K562 (cell line): ENCODE measurements at regions not wholly inside any gene's neighbourhood (a gene's known extent, or its start where the extent isn't known, plus 50 kb on each side); places are given as distances from the start of the nearest gene placed in this dataset.
"Not testable (repeated sequence)": the region's sequence is repeated elsewhere in the genome, so short reads cannot be mapped to it uniquely, and the experiment has no call there.

ENCODE experiments used
- ATAC-seq: fragments of 200-7000 bp; cut with Tn5 transposase; 3 replicates; pipeline ENCODE4 v1.9.1; 2020; ENCODE audit warnings: moderate library complexity
- BruUV-seq: library from RNA; stranded (reverse); fragments of 400-500 nt; replicated peaks from 2 replicates; lab custom pipeline; 2021; lab: Mats Ljungman, UMichigan
- CTCF ChIA-PET: fragments of 300-600 bp; formaldehyde crosslinking; extraction: SDS; loops from one replicate; lab custom pipeline; 2021; ENCODE audit warnings: low intra/inter-chr PET ratio; lab: Yijun Ruan, JAX
- POLR2A ChIA-PET: fragments of 300-600, 350-650 bp; sonication (Branson Sonifier 250); formaldehyde crosslinking; extraction: SDS; loops from one replicate; lab custom pipeline; 2021; ENCODE audit warnings: antibody characterized with exemption, inconsistent platforms; lab: Yijun Ruan, JAX
- DNase-seq, 4 experiments: peaks; one replicate each; pipeline versions ENCODE4 v3.0.0 to v3.0.0-alpha.2; 2011 to 2018; ENCODE audit warnings: low spot score in 3 of 4, mixed read lengths in 3 of 4; ENCODE audit errors: extremely low read depth in 1 of 4
- FAIRE-seq: peaks from 2 replicates; lab custom pipeline; 2011; peaks lifted over from hg19 to GRCh38; lab: Jason Lieb, UNC
- H2AFZ ChIP-seq: 2 replicates; pipeline ENCODE4 v1.6.0; 2011; ENCODE audit warnings: low read depth, low read length, control low read depth, inconsistent platforms
- H3K27ac ChIP-seq: fragments of 200-600 bp; 3 replicates; pipeline ENCODE4 v1.8.0; 2011; ENCODE audit warnings: low read depth, mild to moderate bottlenecking, control low read depth, inconsistent platforms, low read length, moderate library complexity, mixed read lengths; ENCODE audit errors: extremely low read depth
- H3K27me3 ChIP-seq, 2 experiments: fragments of 300-600 bp in 1 of 2; 2 replicates in 1 of 2; 3 replicates in 1 of 2; pipeline versions ENCODE4 v1.6.0 to v1.8.0; 2011; ENCODE audit warnings: inconsistent platforms in 2 of 2, low read length in 2 of 2, mild to moderate bottlenecking in 1 of 2, mixed read lengths in 1 of 2, moderate library complexity in 1 of 2; ENCODE audit not compliant: control insufficient read depth in 2 of 2, insufficient read depth in 2 of 2
- H3K36me3 ChIP-seq: fragments of 300-600 bp; 3 replicates; pipeline ENCODE4 v1.8.0; 2011; ENCODE audit warnings: mild to moderate bottlenecking, low read length, inconsistent platforms; ENCODE audit not compliant: control insufficient read depth, insufficient read depth
- H3K4me1 ChIP-seq, 2 experiments: fragments of 200-600 bp in 1 of 2; replicated peaks in 1 of 2; 2 replicates in 1 of 2; 3 replicates in 1 of 2; pipeline versions ENCODE4 v1.5.1 to v1.8.0; 2011; ENCODE audit warnings: inconsistent platforms in 2 of 2, low read length in 2 of 2, mild to moderate bottlenecking in 1 of 2, mixed read lengths in 1 of 2, moderate library complexity in 1 of 2; ENCODE audit not compliant: control insufficient read depth in 2 of 2, insufficient read depth in 2 of 2
- H3K4me2 ChIP-seq: 2 replicates; pipeline ENCODE4 v1.6.1; 2011; ENCODE audit warnings: low read length, control low read depth, inconsistent platforms, mixed read lengths; ENCODE audit not compliant: insufficient read depth
- H3K4me3 ChIP-seq: fragments of 200-600 bp; sonication (generic), shearing (Covaris generic); 2 replicates; pipeline ENCODE4 v1.5.1; 2016; ENCODE audit warnings: control low read depth, inconsistent platforms
- H3K79me2 ChIP-seq: fragments of 200-600 bp; 3 replicates; pipeline ENCODE4 v1.8.0; 2011; ENCODE audit warnings: low read length, inconsistent platforms; ENCODE audit not compliant: control insufficient read depth, insufficient read depth
- H3K9ac ChIP-seq, 2 experiments: 2 replicates each; pipeline versions ENCODE4 v1.6.0 to v1.6.1; 2011; ENCODE audit warnings: low read depth in 2 of 2, low read length in 2 of 2, control low read depth in 1 of 2, inconsistent platforms in 1 of 2, mild to moderate bottlenecking in 1 of 2, mixed read lengths in 1 of 2; ENCODE audit not compliant: insufficient read depth in 1 of 2
- H3K9me1 ChIP-seq: one replicate; pipeline ENCODE4 v1.6.0; 2011; ENCODE audit warnings: inconsistent platforms, mild to moderate bottlenecking, low read length, moderate library complexity; ENCODE audit not compliant: control insufficient read depth, insufficient read depth
- H3K9me3 ChIP-seq: replicated peaks from 2 replicates; pipeline ENCODE4 v1.5.1; 2011; ENCODE audit warnings: low read depth, low read length, inconsistent platforms; ENCODE audit not compliant: control insufficient read depth, insufficient read depth
- H4K20me1 ChIP-seq: replicated peaks from 2 replicates; pipeline ENCODE4 v1.6.1; 2011; ENCODE audit warnings: low read length, inconsistent platforms, mixed read lengths; ENCODE audit not compliant: control insufficient read depth, insufficient read depth
- BRD4 ChIP-seq: fragments of 200-600 bp; sonication (generic); IDR thresholded peaks from 2 replicates; pipeline ENCODE4 v1.6.1; 2017; ENCODE audit warnings: inconsistent platforms
- ETV6 ChIP-seq, 3 experiments: fragments of 150-350 bp in 1 of 3; sonication (generic) in 1 of 3; formaldehyde crosslinking in 1 of 3; IDR thresholded peaks; 2 replicates each; pipeline versions ENCODE4 v1.6.1 to v1.8.0; 2014 to 2022; ENCODE audit warnings: borderline replicate concordance in 2 of 3, low read depth in 2 of 3, antibody characterized with exemption in 1 of 3, low read length in 1 of 3, mild to moderate bottlenecking in 1 of 3, missing genetic modification reagents in 1 of 3
- KLF16 ChIP-seq: IDR thresholded peaks from 2 replicates; pipeline ENCODE4 v1.6.1; 2016; ENCODE audit warnings: antibody characterized with exemption
- MAFF ChIP-seq: IDR thresholded peaks from 2 replicates; pipeline ENCODE4 v1.6.1; 2012; ENCODE audit warnings: low read length, improper control_type of control experiment
- POLR2AphosphoS2 ChIP-seq: IDR thresholded peaks from 2 replicates; pipeline ENCODE4 v1.6.1; 2012; ENCODE audit warnings: low read length, improper control_type of control experiment
- SMARCC2 ChIP-seq: fragments of 450-650 bp; IDR thresholded peaks from 2 replicates; pipeline ENCODE4 v1.6.1; 2017; ENCODE audit warnings: antibody characterized with exemption, moderate library complexity, mild to moderate bottlenecking, low read depth
- ZNF253 ChIP-seq: fragments of 250-450 bp; sonication (Bioruptor Pico); conservative IDR thresholded peaks from 2 replicates; pipeline ENCODE4 v1.6.1; 2021; ENCODE audit warnings: mild to moderate bottlenecking
- ZNF586 ChIP-seq: fragments of 450-650 bp; formaldehyde crosslinking; conservative IDR thresholded peaks from 2 replicates; pipeline ENCODE4 v1.4.0; 2020; ENCODE audit warnings: mild to moderate bottlenecking, moderate library complexity
- WGBS: fragments of 100-300 bp; shearing (Covaris generic); methylation state at CpG from one replicate; pipeline ENCODE4 v1.1.6; 2016; ENCODE audit warnings: low coverage, mixed read lengths; ENCODE audit not compliant: insufficient coverage; ENCODE audit errors: missing lambda C conversion rate; 5-methylcytosine and 5-hydroxymethylcytosine counted together
- in situ Hi-C: fragments of 300-500 bp; cut with MboI; formaldehyde crosslinking; loops from 4 replicates; pipeline ENCODE4 v1.15.0; 2018; ENCODE audit warnings: inconsistent platforms, mixed read lengths
- intact Hi-C: fragments of 100-400 bp; cut with micrococcal nuclease; formaldehyde crosslinking; loops from 2 replicates; pipeline ENCODE4 v1.14.2; 2022
- TF ChIP-seq, protein P1 (sequence below): sonication (generic); formaldehyde crosslinking; IDR thresholded peaks from 2 replicates; pipeline ENCODE4 v1.8.0; 2022; ENCODE audit warnings: mild to moderate bottlenecking, missing genetic modification reagents

GRCh38 chr13:63218596-63218995, 1802.9 kb upstream of the PCDH20 start:
- H3K4me1 ChIP-seq, intact Hi-C loops, H3K9me1 ChIP-seq, ATAC-seq, H3K36me3 ChIP-seq, DNase-seq, H3K9me3 ChIP-seq, H3K4me3 ChIP-seq, FAIRE-seq, H3K27me3 ChIP-seq, CTCF ChIA-PET, H3K9ac ChIP-seq, in situ Hi-C loops, H3K79me2 ChIP-seq, POLR2A ChIA-PET, H4K20me1 ChIP-seq, H3K4me2 ChIP-seq, H3K27ac ChIP-seq, H2AFZ ChIP-seq, BruUV-seq: not testable (repeated sequence)
- 4% methylated on average over 2 of the region's 3 CpGs for WGBS

GRCh38 chr13:63209330-63210017, 1793.8 kb upstream of the PCDH20 start:
- in situ Hi-C loops, result no loop called here
- Histone ChIP-seq H2AFZ (no peak overlapping the region), H3K27ac (no peak overlapping the region), H3K9me3 (no peaks in the 10 kb centered on the region), H3K36me3 (no peaks in the 10 kb centered on the region), H3K4me1 (no peaks in the 10 kb centered on the region), H3K79me2 (no peaks in the 10 kb centered on the region), H3K27me3 (no peaks in the 10 kb centered on the region), H3K9ac (no peak overlapping the region), H4K20me1 (no peaks in the 10 kb centered on the region), H3K4me2 (no peak overlapping the region), H3K4me3 (no peak overlapping the region), H3K9me1 (no peaks in the 10 kb centered on the region)
- intact Hi-C loops, result no loop called here
- no TSS peak for BruUV-seq
- WGBS, result 0% methylated on average over 6 of the region's 6 CpGs
- POLR2A ChIA-PET, result no interaction called here
- no peak for ATAC-seq
- DNase-seq, result no peak
- CTCF ChIA-PET, result no interaction called here
- FAIRE-seq, result no peak
- TF ChIP-seq ZNF253 (CRISPR knock-in tag) (no peak), POLR2AphosphoS2 (no peak), ETV6 (IDR thresholded peaks at IDR 0.05; ENCODE audit: borderline replicate concordance in 1 of 2, low read depth in 2 of 2, low read length in 1 of 2) (no peak), ETV6 (CRISPR knock-in tag; IDR thresholded peaks at IDR 0.05; ENCODE audit: borderline replicate concordance) (no peak), MAFF (no peak), KLF16 (no peak), BRD4 (no peak), ZNF586 (CRISPR knock-in tag) (no peak), SMARCC2 (no peak)
- TF ChIP-seq, protein P1, sequence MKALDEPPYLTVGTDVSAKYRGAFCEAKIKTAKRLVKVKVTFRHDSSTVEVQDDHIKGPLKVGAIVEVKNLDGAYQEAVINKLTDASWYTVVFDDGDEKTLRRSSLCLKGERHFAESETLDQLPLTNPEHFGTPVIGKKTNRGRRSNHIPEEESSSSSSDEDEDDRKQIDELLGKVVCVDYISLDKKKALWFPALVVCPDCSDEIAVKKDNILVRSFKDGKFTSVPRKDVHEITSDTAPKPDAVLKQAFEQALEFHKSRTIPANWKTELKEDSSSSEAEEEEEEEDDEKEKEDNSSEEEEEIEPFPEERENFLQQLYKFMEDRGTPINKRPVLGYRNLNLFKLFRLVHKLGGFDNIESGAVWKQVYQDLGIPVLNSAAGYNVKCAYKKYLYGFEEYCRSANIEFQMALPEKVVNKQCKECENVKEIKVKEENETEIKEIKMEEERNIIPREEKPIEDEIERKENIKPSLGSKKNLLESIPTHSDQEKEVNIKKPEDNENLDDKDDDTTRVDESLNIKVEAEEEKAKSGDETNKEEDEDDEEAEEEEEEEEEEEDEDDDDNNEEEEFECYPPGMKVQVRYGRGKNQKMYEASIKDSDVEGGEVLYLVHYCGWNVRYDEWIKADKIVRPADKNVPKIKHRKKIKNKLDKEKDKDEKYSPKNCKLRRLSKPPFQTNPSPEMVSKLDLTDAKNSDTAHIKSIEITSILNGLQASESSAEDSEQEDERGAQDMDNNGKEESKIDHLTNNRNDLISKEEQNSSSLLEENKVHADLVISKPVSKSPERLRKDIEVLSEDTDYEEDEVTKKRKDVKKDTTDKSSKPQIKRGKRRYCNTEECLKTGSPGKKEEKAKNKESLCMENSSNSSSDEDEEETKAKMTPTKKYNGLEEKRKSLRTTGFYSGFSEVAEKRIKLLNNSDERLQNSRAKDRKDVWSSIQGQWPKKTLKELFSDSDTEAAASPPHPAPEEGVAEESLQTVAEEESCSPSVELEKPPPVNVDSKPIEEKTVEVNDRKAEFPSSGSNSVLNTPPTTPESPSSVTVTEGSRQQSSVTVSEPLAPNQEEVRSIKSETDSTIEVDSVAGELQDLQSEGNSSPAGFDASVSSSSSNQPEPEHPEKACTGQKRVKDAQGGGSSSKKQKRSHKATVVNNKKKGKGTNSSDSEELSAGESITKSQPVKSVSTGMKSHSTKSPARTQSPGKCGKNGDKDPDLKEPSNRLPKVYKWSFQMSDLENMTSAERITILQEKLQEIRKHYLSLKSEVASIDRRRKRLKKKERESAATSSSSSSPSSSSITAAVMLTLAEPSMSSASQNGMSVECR (CRISPR knock-in tag), result no peak
